ENCODE measurements at regions not wholly inside any gene's neighbourhood (a gene's known extent, or its start where the extent isn't known, plus 50 kb on each side); places are given as distances from the start of the nearest gene placed in this dataset.

- Histone ChIP-seq H3K36me3 (no peaks in the 10 kb centered on the region), H3K27me3 (no peaks in the 10 kb centered on the region), H3K9me3 (no peaks in the 10 kb centered on the region), H3K4me1 (peaks cover 0 to 7% (median 4%) of the 10 kb centered on the region in 4 donors), H3K4me3 (no peak overlapping the region), H3K27ac (no peak overlapping the region)
- intact Hi-C loops (cut with DNase I), result no loop called here
- DNase-seq, result no peak
- TF ChIP-seq CTCF (IDR thresholded peaks at IDR 0.05), result no peak
- TF ChIP-seq POLR2AphosphoS5 (IDR thresholded peaks at IDR 0.05), result no peak
- TF ChIP-seq EP300 (IDR thresholded peaks at IDR 0.05), result no peak
- TF ChIP-seq POLR2A (IDR thresholded peaks at IDR 0.05), result no peak
- WGBS, 2 donors, result 77 to 80% methylated on average over 19 of the region's 19 CpGs
Measured at GRCh38 chr6:6893701-6894100, 214.1 kb upstream of the RREB1 start.

GRCh38 chr6:6895929-6896328 is 211.8 kb upstream of the RREB1 start:
- Histone ChIP-seq H3K4me3 (no peak overlapping the region), H3K36me3 (no peaks in the 10 kb centered on the region), H3K27ac (no peak overlapping the region), H3K4me1 (peaks cover 0 to 2% (median under 1%) of the 10 kb centered on the region in 4 donors), H3K27me3 (peaks cover 0 to 2% (median 0%) of the 10 kb centered on the region in 3 donors), H3K9me3 (no peaks in the 10 kb centered on the region)
- WGBS, 2 donors, result 95 to 98% methylated on average over 3 of the region's 3 CpGs
- intact Hi-C loops (cut with DNase I), result no loop called here
- DNase-seq, result no peak
- TF ChIP-seq CTCF (IDR thresholded peaks at IDR 0.05) (no peak), POLR2AphosphoS5 (IDR thresholded peaks at IDR 0.05) (no peak), POLR2A (IDR thresholded peaks at IDR 0.05) (no peak), EP300 (IDR thresholded peaks at IDR 0.05) (no peak)

GRCh38 chr6:6897140-6897539 is 210.6 kb upstream of the RREB1 start:
- Histone ChIP-seq H3K27me3 (peaks cover 0 to 4% (median 0%) of the 10 kb centered on the region in 3 donors), H3K9me3 (no peaks in the 10 kb centered on the region), H3K4me3 (no peak overlapping the region), H3K27ac (no peak overlapping the region), H3K36me3 (no peaks in the 10 kb centered on the region), H3K4me1 (no peaks in the 10 kb centered on the region)
- DNase-seq, result no peak
- 48 to 79% methylated on average over 3 of the region's 3 CpGs for WGBS, 2 donors
- intact Hi-C loops (cut with DNase I), result no loop called here
- TF ChIP-seq POLR2AphosphoS5 (IDR thresholded peaks at IDR 0.05) (no peak), POLR2A (IDR thresholded peaks at IDR 0.05) (no peak), CTCF (IDR thresholded peaks at IDR 0.05) (no peak), EP300 (IDR thresholded peaks at IDR 0.05) (no peak)

- no peak overlapping the region for H3K4me3 ChIP-seq
- intact Hi-C loops (cut with DNase I), result no loop called here
- no peak overlapping the region for H3K27ac ChIP-seq
- H3K36me3 ChIP-seq, result no peaks in the 10 kb centered on the region
- peaks cover 0 to 4% (median 0%) of the 10 kb centered on the region in 3 donors for H3K27me3 ChIP-seq
- H3K4me1 ChIP-seq, result no peaks in the 10 kb centered on the region
- 75 to 89% methylated on average over 15 of the region's 15 CpGs for WGBS, 2 donors
- TF ChIP-seq CTCF (IDR thresholded peaks at IDR 0.05), result no peak
- DNase-seq, result no peak
- no peaks in the 10 kb centered on the region for H3K9me3 ChIP-seq
Measured at GRCh38 chr6:6900569-6901204, 207.1 kb upstream of the RREB1 start.

GRCh38 chr6:6901205-6901719 is 206.5 kb upstream of the RREB1 start:
- Histone ChIP-seq H3K27ac (no peak overlapping the region), H3K36me3 (no peaks in the 10 kb centered on the region), H3K4me1 (no peaks in the 10 kb centered on the region), H3K27me3 (peaks cover 0 to 4% (median 0%) of the 10 kb centered on the region in 3 donors), H3K9me3 (no peaks in the 10 kb centered on the region), H3K4me3 (no peak overlapping the region)
- WGBS, 2 donors, result 80 to 82% methylated on average over 15 of the region's 15 CpGs
- intact Hi-C loops (cut with DNase I), result no loop called here
- TF ChIP-seq POLR2AphosphoS5 (IDR thresholded peaks at IDR 0.05), result no peak
- no peak for TF ChIP-seq POLR2A (IDR thresholded peaks at IDR 0.05)
- TF ChIP-seq CTCF (IDR thresholded peaks at IDR 0.05), result no peak
- DNase-seq, result no peak
